ENCODE measurements at regions not wholly inside any gene's neighbourhood (a gene's known extent, or its start where the extent isn't known, plus 50 kb on each side); places are given as distances from the start of the nearest gene placed in this dataset.

- TF ChIP-seq CTCF (tag by site-specific recombination; IDR thresholded peaks at IDR 0.05) (no peak), ZNF121 (tag by site-specific recombination; IDR thresholded peaks at IDR 0.05) (no peak), ZBTB1 (tag by site-specific recombination; IDR thresholded peaks at IDR 0.05) (no peak), ZNF274 (IDR thresholded peaks at IDR 0.05; ENCODE audit: low read length) (no peak), ZNF274 (tag by site-specific recombination; IDR thresholded peaks at IDR 0.05; ENCODE audit: borderline replicate concordance) (no peak), REPIN1 (tag by site-specific recombination; IDR thresholded peaks at IDR 0.05; ENCODE audit: low read depth) (no peak), ZNF24 (tag by site-specific recombination; IDR thresholded peaks at IDR 0.05) (no peak), ZNF398 (tag by site-specific recombination; IDR thresholded peaks at IDR 0.05) (no peak)
These were observed 134.9 kb upstream of the NRIP1 start for GRCh38 chr21:15199414-15200383.

Data from HEK293 (cell line).